ENCODE measurements at regions not wholly inside any gene's neighbourhood (a gene's known extent, or its start where the extent isn't known, plus 50 kb on each side); places are given as distances from the start of the nearest gene placed in this dataset.

DNA sequence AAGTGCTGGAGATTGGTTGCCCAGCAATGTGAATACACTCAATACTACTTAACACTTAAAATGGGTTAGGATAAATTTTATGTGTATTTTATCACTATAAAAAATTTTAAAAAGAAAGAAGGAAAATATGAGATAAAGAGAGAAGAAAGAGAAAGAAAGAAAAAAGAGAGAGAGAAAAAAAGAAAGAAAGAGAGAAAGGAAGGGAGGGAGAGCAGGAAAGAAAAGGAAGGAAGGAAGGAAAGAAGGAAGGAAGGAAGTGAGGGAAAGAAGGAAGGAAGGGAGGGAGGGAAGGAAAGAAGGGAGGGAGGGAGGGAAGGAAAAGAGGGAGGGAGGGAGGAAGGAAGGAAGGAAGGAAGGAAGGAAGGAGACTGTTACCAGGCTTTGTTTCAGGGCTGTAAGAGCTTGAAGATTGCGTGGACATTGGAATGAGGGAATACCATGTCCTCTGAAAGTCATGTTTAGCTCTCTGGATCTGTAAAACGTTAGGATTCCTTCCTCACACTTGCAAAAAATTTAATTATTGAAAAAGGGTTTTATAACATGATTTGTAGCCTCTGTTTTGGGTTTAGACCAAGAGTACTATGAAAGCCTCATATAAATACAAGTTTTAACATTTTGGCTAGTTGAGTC lies 152.3 kb upstream of the DAP start:
- no peak for DNase-seq
- H3K4me1 ChIP-seq: no peaks in the 10 kb centered on the region
- no peaks in the 10 kb centered on the region for H3K27me3 ChIP-seq
- ATAC-seq: no peak
- intact Hi-C loops (cut with DNase I; ENCODE audit: low total_unique reads) (no loop called here), in situ Hi-C loops (cut with MboI; ENCODE audit: low sequenced_read_pairs in 4 of 4) (no loop called here)
- H3K4me3 ChIP-seq: no peak overlapping the region
- no peaks in the 10 kb centered on the region for H3K36me3 ChIP-seq
- H3K27ac ChIP-seq: no peak overlapping the region
- H3K9me3 ChIP-seq: no peaks in the 10 kb centered on the region
- no peak for TF ChIP-seq POLR2A (IDR thresholded peaks at IDR 0.05)
- TF ChIP-seq, protein P1, sequence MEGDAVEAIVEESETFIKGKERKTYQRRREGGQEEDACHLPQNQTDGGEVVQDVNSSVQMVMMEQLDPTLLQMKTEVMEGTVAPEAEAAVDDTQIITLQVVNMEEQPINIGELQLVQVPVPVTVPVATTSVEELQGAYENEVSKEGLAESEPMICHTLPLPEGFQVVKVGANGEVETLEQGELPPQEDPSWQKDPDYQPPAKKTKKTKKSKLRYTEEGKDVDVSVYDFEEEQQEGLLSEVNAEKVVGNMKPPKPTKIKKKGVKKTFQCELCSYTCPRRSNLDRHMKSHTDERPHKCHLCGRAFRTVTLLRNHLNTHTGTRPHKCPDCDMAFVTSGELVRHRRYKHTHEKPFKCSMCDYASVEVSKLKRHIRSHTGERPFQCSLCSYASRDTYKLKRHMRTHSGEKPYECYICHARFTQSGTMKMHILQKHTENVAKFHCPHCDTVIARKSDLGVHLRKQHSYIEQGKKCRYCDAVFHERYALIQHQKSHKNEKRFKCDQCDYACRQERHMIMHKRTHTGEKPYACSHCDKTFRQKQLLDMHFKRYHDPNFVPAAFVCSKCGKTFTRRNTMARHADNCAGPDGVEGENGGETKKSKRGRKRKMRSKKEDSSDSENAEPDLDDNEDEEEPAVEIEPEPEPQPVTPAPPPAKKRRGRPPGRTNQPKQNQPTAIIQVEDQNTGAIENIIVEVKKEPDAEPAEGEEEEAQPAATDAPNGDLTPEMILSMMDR (IDR thresholded peaks at IDR 0.05 in 4 of 5, conservative IDR thresholded peaks at IDR 0.05 in 1 of 5): no peak

DNA sequence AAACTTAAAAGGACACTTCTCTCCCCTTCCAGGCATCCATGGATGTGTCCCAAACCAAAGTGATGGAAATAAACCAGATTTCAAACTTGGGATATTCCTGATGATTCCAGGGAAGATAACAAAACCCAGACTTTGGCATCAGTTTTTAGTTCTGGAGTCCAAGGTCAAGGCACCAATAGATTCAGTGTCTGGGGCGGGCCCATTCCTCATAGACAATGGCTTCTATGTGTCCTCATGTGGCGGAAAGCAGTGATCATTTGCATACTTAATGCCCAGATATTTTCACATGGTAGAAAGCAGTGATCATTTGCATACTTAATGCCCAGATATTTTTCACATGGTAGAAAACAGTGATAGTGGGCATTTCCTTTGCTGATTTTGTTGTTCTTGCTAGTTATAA lies 151.4 kb upstream of the DAP start:
- ATAC-seq: no peak
- no peak for DNase-seq
- H3K27ac ChIP-seq: no peak overlapping the region
- no peaks in the 10 kb centered on the region for H3K27me3 ChIP-seq
- no peaks in the 10 kb centered on the region for H3K36me3 ChIP-seq
- intact Hi-C loops (cut with DNase I; ENCODE audit: low total_unique reads) (no loop called here), in situ Hi-C loops (cut with MboI; ENCODE audit: low sequenced_read_pairs in 4 of 4) (no loop called here)
- H3K4me1 ChIP-seq: no peaks in the 10 kb centered on the region
- no peaks in the 10 kb centered on the region for H3K9me3 ChIP-seq
- no peak overlapping the region for H3K4me3 ChIP-seq
- TF ChIP-seq, protein P1 (IDR thresholded peaks at IDR 0.05 in 4 of 5, conservative IDR thresholded peaks at IDR 0.05 in 1 of 5): no peak
- no peak for TF ChIP-seq POLR2A (IDR thresholded peaks at IDR 0.05)

DNA sequence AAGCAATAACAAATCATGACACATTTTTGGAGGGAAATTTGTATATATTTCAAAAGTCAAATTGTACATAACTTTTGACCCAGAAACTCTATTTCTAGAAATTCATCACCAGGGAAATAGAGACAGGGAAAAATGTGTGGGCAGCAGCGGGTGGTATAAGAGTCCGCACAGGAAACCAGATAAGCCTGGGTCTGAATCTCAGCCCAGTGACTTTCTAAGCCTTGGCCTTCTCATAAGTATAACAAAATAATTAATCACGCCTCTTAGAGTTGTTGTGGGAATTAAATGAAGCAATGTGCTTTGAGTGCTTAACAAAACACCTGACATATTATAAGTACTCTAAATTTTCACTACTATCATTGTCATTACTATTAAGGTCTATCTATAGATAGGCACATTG lies 149.2 kb upstream of the DAP start:
- TF ChIP-seq, protein P1 (IDR thresholded peaks at IDR 0.05 in 4 of 5, conservative IDR thresholded peaks at IDR 0.05 in 1 of 5): no peak
- no peak for TF ChIP-seq POLR2A (IDR thresholded peaks at IDR 0.05)
- H3K36me3 ChIP-seq: no peaks in the 10 kb centered on the region
- DNase-seq: no peak
- no peak overlapping the region for H3K27ac ChIP-seq
- intact Hi-C loops (cut with DNase I; ENCODE audit: low total_unique reads) (no loop called here), in situ Hi-C loops (cut with MboI; ENCODE audit: low sequenced_read_pairs in 4 of 4) (no loop called here)
- H3K4me1 ChIP-seq: no peaks in the 10 kb centered on the region
- H3K9me3 ChIP-seq: no peaks in the 10 kb centered on the region
- ATAC-seq: no peak
- H3K27me3 ChIP-seq: no peaks in the 10 kb centered on the region
- H3K4me3 ChIP-seq: no peak overlapping the region

DNA sequence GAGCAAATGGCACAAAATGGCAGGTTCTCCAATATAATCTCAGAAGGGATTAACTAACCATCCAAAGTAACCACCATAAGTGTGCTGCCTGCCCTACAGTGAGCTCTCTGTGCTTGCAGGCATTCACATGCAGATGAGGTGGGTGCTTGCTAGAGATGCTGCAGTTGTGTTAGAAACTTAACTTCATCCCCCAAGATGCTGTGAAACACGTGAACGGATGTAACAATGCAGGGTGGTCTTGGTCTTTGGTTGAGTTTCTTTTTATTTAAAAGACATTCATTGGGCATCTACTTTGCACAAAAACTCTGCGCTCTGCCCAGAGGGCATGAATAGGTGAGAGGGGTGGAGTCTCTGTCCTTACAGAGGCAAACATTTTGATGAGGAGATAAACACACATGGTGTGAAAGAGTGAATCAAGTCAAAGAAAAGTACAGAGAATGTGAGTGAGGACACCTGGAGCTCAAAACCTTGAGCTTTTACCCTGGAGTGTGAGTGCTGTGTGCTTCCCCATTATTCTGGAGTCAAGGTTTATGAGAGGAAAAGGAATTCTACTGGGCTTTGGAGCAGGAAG lies 143.9 kb upstream of the DAP start:
- Histone ChIP-seq H3K27ac (no peak overlapping the region), H3K27me3 (no peaks in the 10 kb centered on the region), H3K36me3 (no peaks in the 10 kb centered on the region), H3K4me1 (no peaks in the 10 kb centered on the region), H3K9me3 (no peaks in the 10 kb centered on the region), H3K4me3 (no peak overlapping the region)
- in situ Hi-C loops (cut with MboI; ENCODE audit: low sequenced_read_pairs in 4 of 4): no loop called here
- no peak for DNase-seq
- TF ChIP-seq POLR2A (IDR thresholded peaks at IDR 0.05): no peak
- TF ChIP-seq, protein P1 (IDR thresholded peaks at IDR 0.05 in 4 of 5, conservative IDR thresholded peaks at IDR 0.05 in 1 of 5): no peak
- intact Hi-C loops (cut with DNase I; ENCODE audit: low total_unique reads): no loop called here
- ATAC-seq: no peak

All from gastrocnemius medialis (tissue), 4 donors.